Adrenal gland (tissue), 9 donors: ENCODE measurements at regions not wholly inside any gene's neighbourhood (a gene's known extent, or its start where the extent isn't known, plus 50 kb on each side); places are given as distances from the start of the nearest gene placed in this dataset.

Experiments used
- DNase-seq, 7 donors: peaks; one replicate each; pipeline ENCODE4 v3.0.0-alpha.2; 2019 to 2020
- H3K27ac ChIP-seq, 5 donors: fragments of 200-600 bp; sonication (generic) in 4 of 5; 1 replicate in 3 of 5; 2 replicates in 2 of 5; pipeline versions ENCODE4 v1.5.1 to v1.8.0; 2016 to 2020; ENCODE audit warnings: mild to moderate bottlenecking in 1 of 5
- H3K27me3 ChIP-seq: fragments of 200-600 bp; 2 replicates; pipeline ENCODE4 v1.8.0; 2021
- H3K36me3 ChIP-seq, 2 donors: fragments of 200-600 bp; replicated peaks in 1 of 2; 1 replicate in 1 of 2; 2 replicates in 1 of 2; pipeline versions ENCODE4 v1.5.1 to v1.8.0; 2018 to 2022
- H3K4me1 ChIP-seq, 2 donors: fragments of 200-600 bp; replicated peaks in 1 of 2; 1 replicate in 1 of 2; 2 replicates in 1 of 2; pipeline versions ENCODE4 v1.5.1 to v1.8.0; 2018 to 2021
- H3K4me3 ChIP-seq, 4 donors: fragments of 200-600 bp; sonication (generic) in 3 of 4; one replicate each; pipeline ENCODE4 v1.5.1; 2016 to 2018
- H3K9me3 ChIP-seq, 3 donors: fragments of 200-600 bp; sonication (generic) in 1 of 3; replicated peaks in 1 of 3; 1 replicate in 2 of 3; 2 replicates in 1 of 3; pipeline versions ENCODE4 v1.5.1 to v1.8.0; 2016 to 2021
- CTCF ChIP-seq, 6 experiments: fragments of 450-650 bp in 4 of 6; fragments of 200-600 bp in 2 of 6; sonication (generic) in 1 of 6; IDR thresholded peaks; 1 replicate in 5 of 6; 2 replicates in 1 of 6; pipeline versions ENCODE4 v1.5.1 to v1.8.0; 2016 to 2021; ENCODE audit warnings: antibody characterized with exemption in 6 of 6, mild to moderate bottlenecking in 2 of 6, moderate library complexity in 1 of 6
- POLR2A ChIP-seq, 2 donors: fragments of 450-650 bp; IDR thresholded peaks; one replicate each; pipeline ENCODE4 v1.6.1; 2017; ENCODE audit warnings: antibody characterized with exemption in 2 of 2, mild to moderate bottlenecking in 2 of 2, moderate library complexity in 1 of 2
- WGBS, 4 donors: extraction: QIAGEN DNeasy Blood & Tissue Kit in 2 of 4; methylation state at CpG; one replicate each; pipeline versions ENCODE4 v1.1.5 to v1.1.7; 2013 to 2017; 5-methylcytosine and 5-hydroxymethylcytosine counted together
- intact Hi-C, 2 donors: fragments of 100-400 bp; cut with DNase I; formaldehyde crosslinking; loops; one replicate each; pipeline versions ENCODE4 v1.14.1 to v1.15.0; 2022 to 2023
- donor health status: healthy with polysubstance abuse.
- donor health status: Bipolar disorder and iron deficiency.
- donor health status: DM: yes; HTN: yes; CAD: no.
- donor health status: DM: no; HTN: no; CAD: no.
- donor health status: DM: no; HTN: no; CAD: no.

- no peak overlapping the region for H3K27ac ChIP-seq
- DNase-seq, result no peak
- TF ChIP-seq POLR2A (IDR thresholded peaks at IDR 0.05) (no peak), CTCF (IDR thresholded peaks at IDR 0.05) (no peak)
- H3K4me3 ChIP-seq, result no peak overlapping the region
- no peaks in the 10 kb centered on the region for H3K27me3 ChIP-seq
- no peaks in the 10 kb centered on the region for H3K4me1 ChIP-seq
- intact Hi-C loops, result no loop called here
- H3K9me3 ChIP-seq, result peaks cover 0 to 6% (median 0%) of the 10 kb centered on the region in 3 donors
- H3K36me3 ChIP-seq, result no peaks in the 10 kb centered on the region
Observed at GRCh38 chr13:79735228-79735627, 254.3 kb downstream of the NDFIP2 start.

GRCh38 chr13:79727086-79727485, 246.1 kb downstream of the NDFIP2 start:
- TF ChIP-seq POLR2A (IDR thresholded peaks at IDR 0.05), result no peak
- TF ChIP-seq CTCF (IDR thresholded peaks at IDR 0.05), result no peak
- no peak overlapping the region for H3K27ac ChIP-seq
- no peaks in the 10 kb centered on the region for H3K9me3 ChIP-seq
- no peak overlapping the region for H3K4me3 ChIP-seq
- H3K36me3 ChIP-seq, result no peaks in the 10 kb centered on the region
- no peaks in the 10 kb centered on the region for H3K27me3 ChIP-seq
- H3K4me1 ChIP-seq, result no peaks in the 10 kb centered on the region
- no peak for DNase-seq
- intact Hi-C loops, result no loop called here

GRCh38 chr13:79725841-79726240, 244.9 kb downstream of the NDFIP2 start:
- no peak overlapping the region for H3K27ac ChIP-seq
- intact Hi-C loops, result no loop called here

GRCh38 chr13:79724348-79725103, 243.6 kb downstream of the NDFIP2 start:
- Histone ChIP-seq H3K4me1 (no peaks in the 10 kb centered on the region), H3K36me3 (no peaks in the 10 kb centered on the region), H3K4me3 (no peak overlapping the region), H3K9me3 (no peaks in the 10 kb centered on the region), H3K27me3 (no peaks in the 10 kb centered on the region), H3K27ac (no peak overlapping the region)
- TF ChIP-seq POLR2A (IDR thresholded peaks at IDR 0.05), result no peak
- intact Hi-C loops, result no loop called here
- no peak for DNase-seq
- WGBS, 4 donors, result 58 to 74% (median 61%) methylated on average over 3 of the region's 3 CpGs

More at GRCh38 chr13:79725841-79726240, 244.9 kb downstream of the NDFIP2 start:
- TF ChIP-seq POLR2A (IDR thresholded peaks at IDR 0.05) (no peak), CTCF (IDR thresholded peaks at IDR 0.05) (no peak)
- H3K9me3 ChIP-seq, result no peaks in the 10 kb centered on the region
- H3K27me3 ChIP-seq, result no peaks in the 10 kb centered on the region
- WGBS, 4 donors, result 80 to 87% (median 85%) methylated on average over 1 of the region's 1 CpG
- H3K36me3 ChIP-seq, result no peaks in the 10 kb centered on the region
- no peak for DNase-seq
- H3K4me1 ChIP-seq, result no peaks in the 10 kb centered on the region
- H3K4me3 ChIP-seq, result no peak overlapping the region

- TF ChIP-seq CTCF (IDR thresholded peaks at IDR 0.05), result no peak
- no peak for TF ChIP-seq POLR2A (IDR thresholded peaks at IDR 0.05)
- DNase-seq, result no peak
- whole genome bisulfite sequencing, 4 donors, result 51 to 77% (median 59%) methylated on average over 6 to 7 of the region's 7 CpGs
- H3K4me3 ChIP-seq, result no peak overlapping the region
- H3K36me3 ChIP-seq, result no peaks in the 10 kb centered on the region
- no peaks in the 10 kb centered on the region for H3K4me1 ChIP-seq
- intact Hi-C loops, result no loop called here
- no peaks in the 10 kb centered on the region for H3K27me3 ChIP-seq
- H3K9me3 ChIP-seq, result no peaks in the 10 kb centered on the region
- no peak overlapping the region for H3K27ac ChIP-seq
Observed at GRCh38 chr13:79723519-79724024, 242.6 kb downstream of the NDFIP2 start.
